GM21786 (cell line): ENCODE measurements at regions not wholly inside any gene's neighbourhood (a gene's known extent, or its start where the extent isn't known, plus 50 kb on each side); places are given as distances from the start of the nearest gene placed in this dataset.

ENCODE experiments used
- ATAC-seq: cut with Tn5 transposase; IDR thresholded peaks from one replicate; pipeline ENCODE4 v1.9.1; 2021; ENCODE audit not compliant: unreplicated experiment

- ATAC-seq = no peak
These were observed 50.3 kb upstream of the NFE2L2 start for GRCh38 chr2:177314722-177315264.

- no peak for ATAC-seq
These were observed 50.8 kb upstream of the NFE2L2 start for GRCh38 chr2:177315364-177315763.

DNA sequence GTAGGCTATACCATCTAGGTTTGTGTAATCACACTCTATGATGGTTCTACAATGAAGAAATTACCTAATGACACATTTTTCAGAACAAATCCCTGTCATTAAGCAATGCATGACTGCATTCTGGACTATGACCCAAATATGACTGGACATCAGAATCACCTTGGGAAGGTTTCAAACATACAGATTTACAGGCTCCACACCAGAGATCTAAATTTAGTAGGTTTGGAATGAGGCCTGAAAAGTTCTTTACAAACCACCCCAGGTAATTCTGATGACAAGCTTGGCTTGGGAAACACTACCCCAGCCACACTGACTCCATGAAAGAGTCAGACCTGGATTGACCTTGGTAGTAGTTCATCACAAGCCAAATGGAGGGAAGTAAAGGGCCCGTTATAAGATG, 52.2 kb upstream of the NFE2L2 start:
- no peak for ATAC-seq

- ATAC-seq = no peak
These were observed 52.9 kb upstream of the NFE2L2 start for GRCh38 chr2:177317443-177317842.

- no peak for ATAC-seq
These were observed 53.3 kb upstream of the NFE2L2 start for GRCh38 chr2:177317857-177318256.

DNA sequence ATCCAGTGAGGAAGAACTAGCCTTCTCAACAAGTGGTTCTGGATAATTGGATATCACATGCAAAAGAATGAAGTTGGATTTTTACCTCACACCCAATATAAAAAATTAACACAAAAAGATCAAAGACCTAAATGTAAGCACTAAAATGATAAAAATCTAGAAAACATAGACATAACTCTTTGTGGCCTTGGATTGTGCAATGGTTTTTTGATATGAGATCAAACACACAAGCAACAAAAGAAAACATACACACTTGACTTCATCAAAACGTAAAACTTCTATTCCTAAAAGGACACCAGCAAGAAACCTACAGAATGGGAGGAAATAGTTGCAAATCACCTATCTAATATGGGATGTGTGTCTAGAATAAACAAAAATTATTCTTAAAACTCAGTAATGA, 54.1 kb upstream of the NFE2L2 start:
- no peak for ATAC-seq

GRCh38 chr2:177320596-177320995, 56.1 kb upstream of the NFE2L2 start:
- ATAC-seq = no peak

DNA sequence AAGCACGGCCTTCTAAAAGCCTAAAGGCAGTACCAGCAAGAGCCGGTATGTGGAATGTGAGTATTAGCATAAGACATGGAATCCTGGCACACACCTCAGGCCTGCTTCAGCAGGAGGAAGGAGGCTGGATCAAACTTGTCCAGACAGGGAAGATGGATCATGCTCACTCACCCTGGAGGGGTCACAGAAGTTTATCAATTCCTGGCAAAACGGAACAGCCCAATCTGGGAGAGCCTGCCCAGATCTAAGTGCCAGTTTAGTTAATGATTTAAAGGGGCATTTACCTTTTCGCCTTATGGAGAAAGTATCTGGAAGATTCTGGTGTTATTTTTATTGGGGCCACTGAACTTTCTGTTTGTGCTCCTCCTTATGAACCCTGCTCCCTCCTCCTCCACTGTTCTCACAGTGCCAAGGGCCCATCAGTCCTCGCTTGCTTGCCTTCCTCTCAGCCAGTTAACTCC, 58.3 kb upstream of the NFE2L2 start:
- no peak for ATAC-seq

- ATAC-seq = no peak
These were observed 60.3 kb upstream of the NFE2L2 start for GRCh38 chr2:177324797-177325196.

DNA sequence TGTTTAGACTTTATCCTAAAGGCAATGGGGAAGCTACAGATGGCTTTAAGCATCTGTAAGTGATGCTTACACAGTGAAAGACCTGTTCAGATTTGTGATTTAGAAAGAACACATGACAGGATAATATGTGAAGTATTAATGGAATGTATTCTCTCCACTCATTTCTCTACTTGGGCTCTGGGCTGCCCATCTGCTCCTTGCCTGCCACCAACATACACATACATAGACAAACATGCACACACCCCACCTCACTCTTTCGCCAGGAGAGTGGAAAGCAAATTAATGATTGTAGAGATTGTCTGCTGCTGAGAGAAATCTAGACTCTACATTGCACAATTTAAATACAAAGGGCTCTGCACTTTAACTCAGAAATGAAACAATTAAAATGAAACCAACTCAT, 61.0 kb upstream of the NFE2L2 start:
- ATAC-seq = peak; percentile 80

DNA sequence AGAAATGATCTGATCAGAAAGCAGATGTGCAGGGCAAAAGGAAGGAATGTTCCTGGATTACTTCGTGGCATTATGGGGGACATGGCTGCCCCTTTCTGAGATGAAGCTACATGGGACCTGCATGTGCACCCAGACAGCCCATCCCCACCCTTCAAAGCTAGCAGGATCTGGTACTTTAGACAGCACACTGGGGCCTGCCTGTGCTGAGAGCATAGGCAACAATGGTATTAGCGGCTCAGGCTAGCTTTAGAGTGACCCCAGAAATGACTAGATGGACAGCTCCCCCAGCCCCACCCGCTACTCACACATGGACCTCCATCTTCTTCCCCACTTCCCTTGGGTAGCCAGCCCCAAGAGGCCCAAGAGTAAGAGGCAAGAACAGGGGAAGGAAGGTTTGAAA, 61.5 kb upstream of the NFE2L2 start:
- peak; percentile 7 for ATAC-seq

DNA sequence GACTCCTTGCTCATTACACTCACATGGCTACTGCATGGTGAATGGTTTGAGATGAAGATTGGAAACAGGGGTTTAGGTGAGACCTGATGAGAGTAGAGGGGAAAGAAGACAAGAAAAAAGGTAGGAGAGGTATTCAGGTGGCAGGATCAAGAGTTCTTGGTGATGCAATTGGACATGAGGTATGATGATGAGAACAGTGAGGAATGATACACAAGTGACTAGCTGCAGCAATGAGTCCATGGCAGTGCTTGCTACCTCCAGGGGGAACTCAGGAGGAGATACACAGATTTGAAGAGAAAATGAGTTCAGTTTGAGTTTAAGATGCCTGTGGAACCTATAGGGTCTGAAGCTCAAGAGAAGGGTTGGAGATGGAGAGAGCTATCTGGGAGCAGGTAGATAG, 62.1 kb upstream of the NFE2L2 start:
- no peak for ATAC-seq

- no peak for ATAC-seq
These were observed 62.5 kb upstream of the NFE2L2 start for GRCh38 chr2:177327009-177327408.

DNA sequence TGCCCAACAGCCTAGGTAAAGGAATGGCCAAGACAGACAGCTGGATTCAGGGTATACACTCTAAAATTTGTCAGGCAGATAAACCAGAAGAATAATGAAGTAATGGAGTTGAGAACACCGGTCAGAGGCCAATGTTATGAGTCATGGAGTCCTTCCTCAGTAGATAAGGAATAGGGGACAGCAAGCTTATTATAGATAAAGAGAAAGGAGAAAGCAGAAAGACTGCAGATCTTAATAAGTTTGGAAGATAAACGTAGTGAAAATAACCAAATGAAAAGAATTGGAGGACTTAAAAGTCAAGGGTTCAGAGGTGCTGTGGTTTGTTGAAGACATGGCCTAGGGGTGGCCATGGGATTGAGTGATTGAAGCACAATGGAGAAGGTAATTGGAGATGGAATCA, 63.5 kb upstream of the NFE2L2 start:
- no peak for ATAC-seq

GRCh38 chr2:177329064-177329463, 63.5 kb upstream of the AGPS start:
- no peak for ATAC-seq

DNA sequence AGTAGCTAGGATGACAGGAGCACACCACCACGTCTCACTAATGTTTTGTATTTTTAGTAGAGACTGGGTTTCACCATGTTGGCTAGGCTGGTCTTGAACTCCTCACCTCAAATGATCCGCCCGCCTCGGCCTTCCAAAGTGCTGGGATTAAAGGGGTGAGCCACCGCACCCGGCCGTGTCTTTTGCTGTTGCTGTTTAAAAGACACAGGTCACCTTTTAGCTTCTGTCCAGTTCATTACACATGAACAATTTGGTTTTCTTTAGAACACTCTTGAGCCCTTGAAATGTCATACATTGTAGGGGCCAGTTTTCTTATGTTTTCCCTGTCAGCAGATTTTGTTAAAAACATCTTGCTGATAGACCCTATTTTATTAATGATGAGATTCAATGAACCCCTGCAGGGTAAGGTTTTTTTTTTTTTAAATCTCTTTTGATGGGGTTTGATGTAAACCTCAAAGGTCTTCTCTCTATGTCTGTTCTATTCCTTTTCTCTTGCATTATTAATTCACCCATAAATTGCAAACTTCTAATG, 61.0 kb upstream of the AGPS start:
- no peak for ATAC-seq

- ATAC-seq = peak; percentile 84
These were observed 60.3 kb upstream of the AGPS start for GRCh38 chr2:177332026-177332991.

- no peak for ATAC-seq
These were observed 59.6 kb upstream of the AGPS start for GRCh38 chr2:177332992-177333388.

GRCh38 chr2:177334940-177335543, 57.5 kb upstream of the AGPS start:
- no peak for ATAC-seq

DNA sequence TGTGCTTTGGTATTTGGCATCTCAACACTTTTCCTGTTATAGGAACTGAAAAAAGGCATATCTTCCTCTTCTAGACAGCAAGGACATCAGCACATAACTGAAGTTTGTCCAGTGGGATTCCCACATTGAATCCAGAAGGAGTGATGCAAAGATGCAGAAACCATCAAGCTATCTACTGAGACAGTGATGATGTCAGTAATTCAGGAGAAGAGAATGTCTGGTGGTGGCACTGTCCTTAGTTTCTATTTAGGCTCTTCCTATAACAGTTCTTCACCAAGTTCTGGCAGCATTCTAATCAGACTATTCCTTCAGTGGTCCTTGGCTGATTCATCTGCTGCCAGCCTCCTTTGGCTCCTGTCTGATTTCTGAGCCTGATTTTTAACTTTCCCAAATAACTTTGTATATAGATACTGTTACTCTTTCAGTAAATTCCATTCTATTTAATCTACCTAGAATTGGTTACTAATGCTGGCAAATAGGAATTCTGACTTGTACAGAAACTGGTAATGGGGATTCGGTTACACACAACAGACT, 56.6 kb upstream of the AGPS start:
- no peak for ATAC-seq

DNA sequence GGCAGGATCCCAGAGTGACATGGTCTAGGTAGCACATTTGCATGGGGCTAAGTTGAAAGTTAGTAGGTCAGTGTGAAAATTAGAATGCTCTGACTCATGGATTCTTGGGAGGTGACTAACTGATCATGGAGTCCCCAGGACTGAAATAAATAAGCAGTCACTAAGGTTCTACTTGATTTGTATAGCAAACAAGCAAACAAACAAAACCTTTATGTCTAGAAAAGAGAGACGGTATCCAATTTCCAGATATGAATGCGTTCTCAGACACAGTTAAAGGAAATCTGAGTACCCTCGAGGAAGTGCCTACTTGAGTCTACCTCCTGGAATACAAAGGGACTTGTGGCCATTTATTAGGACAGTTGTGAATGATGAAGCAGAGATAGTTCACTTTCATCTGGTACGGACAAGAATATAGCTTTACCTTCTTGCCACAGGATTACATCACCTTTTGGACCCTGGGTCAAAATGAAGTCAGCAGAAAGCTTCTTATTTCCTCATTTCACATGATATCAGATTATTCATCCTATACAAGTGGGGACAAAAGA, 54.3 kb upstream of the AGPS start:
- ATAC-seq = no peak
